H1 (cell line): ENCODE measurements at regions not wholly inside any gene's neighbourhood (a gene's known extent, or its start where the extent isn't known, plus 50 kb on each side); places are given as distances from the start of the nearest gene placed in this dataset.

Experiments used
- CTCF ChIA-PET: fragments of 300-600 bp; sonication (Branson Sonifier 250); formaldehyde crosslinking; loops from one replicate; lab custom pipeline; 2021; ENCODE audit not compliant: partially characterized antibody; lab: Charles Lee
- POLR2A ChIA-PET: fragments of 300-600 bp; sonication (Branson Sonifier 250); formaldehyde crosslinking; loops from one replicate; lab custom pipeline; 2021; ENCODE audit warnings: inconsistent platforms; ENCODE audit not compliant: partially characterized antibody; lab: Charles Lee
- DNase-seq, 2 experiments: peaks; one replicate each; pipeline versions ENCODE4 v3.0.0 to v3.0.0-alpha.2; 2010 to 2022; ENCODE audit warnings: low spot score in 2 of 2, low read depth in 1 of 2, mixed read lengths in 1 of 2
- FAIRE-seq: peaks from 2 replicates; lab custom pipeline; 2011; peaks lifted over from hg19 to GRCh38; lab: Jason Lieb, UNC
- H2AFZ ChIP-seq: 2 replicates; pipeline ENCODE4 v1.8.1; 2012; ENCODE audit warnings: low read length, inconsistent platforms
- H2AK5ac ChIP-seq: 2 replicates; pipeline ENCODE4 v1.6.1; 2013; ENCODE audit warnings: low read depth, low read length
- H2BK120ac ChIP-seq: replicated peaks from 2 replicates; pipeline ENCODE3; 2013; ENCODE audit warnings: low read depth, low read length, inconsistent platforms
- H2BK12ac ChIP-seq: 2 replicates; pipeline ENCODE4 v1.6.1; 2013; ENCODE audit warnings: low read depth, low read length
- H2BK15ac ChIP-seq: 2 replicates; pipeline ENCODE4 v1.6.1; 2013; ENCODE audit warnings: low read length
- H2BK20ac ChIP-seq: 2 replicates; pipeline ENCODE4 v1.6.1; 2013; ENCODE audit warnings: low read length
- H2BK5ac ChIP-seq: 2 replicates; pipeline ENCODE4 v1.6.1; 2013; ENCODE audit warnings: low read depth, low read length
- H3K14ac ChIP-seq: 2 replicates; pipeline ENCODE4 v1.6.1; 2013; ENCODE audit warnings: inconsistent platforms; ENCODE audit not compliant: insufficient read length
- H3K18ac ChIP-seq: 2 replicates; pipeline ENCODE4 v1.6.1; 2013; ENCODE audit warnings: low read length; ENCODE audit errors: extremely low read depth
- H3K23ac ChIP-seq: 2 replicates; pipeline ENCODE4 v1.6.1; 2013; ENCODE audit warnings: inconsistent platforms; ENCODE audit not compliant: insufficient read length
- H3K23me2 ChIP-seq: 2 replicates; pipeline ENCODE4 v1.6.1; 2013; ENCODE audit warnings: low read depth, low read length
- H3K27ac ChIP-seq: 2 replicates; pipeline ENCODE4 v1.6.1; 2011; ENCODE audit warnings: low read depth, low read length, inconsistent platforms
- H3K27me3 ChIP-seq, 4 experiments: replicated peaks in 1 of 4; 1 replicate in 1 of 4; 2 replicates in 3 of 4; pipeline versions ENCODE4 v1.6.1 to v1.8.1; 2011 to 2013; ENCODE audit warnings: low read length in 3 of 4, mild to moderate bottlenecking in 3 of 4, inconsistent platforms in 2 of 4, mixed read lengths in 2 of 4, moderate library complexity in 1 of 4; ENCODE audit not compliant: control insufficient read depth in 3 of 4, insufficient read depth in 3 of 4; ENCODE audit errors: extremely low read depth in 1 of 4
- H3K36me3 ChIP-seq, 4 experiments: 2 replicates each; pipeline versions ENCODE4 v1.6.1 to v1.8.1; 2011 to 2013; ENCODE audit warnings: mild to moderate bottlenecking in 4 of 4, low read length in 3 of 4, moderate library complexity in 2 of 4, control low read depth in 1 of 4, inconsistent platforms in 1 of 4; ENCODE audit not compliant: insufficient read depth in 4 of 4, control insufficient read depth in 2 of 4
- H3K4ac ChIP-seq: replicated peaks from 2 replicates; pipeline ENCODE3; 2013; ENCODE audit warnings: low read length, low read depth, mixed read lengths, inconsistent platforms; ENCODE audit not compliant: insufficient read length
- H3K4me1 ChIP-seq, 4 experiments: replicated peaks in 1 of 4; 1 replicate in 1 of 4; 2 replicates in 3 of 4; pipeline versions ENCODE4 v1.6.1 to v1.8.1; 2011 to 2013; ENCODE audit warnings: low read length in 3 of 4, inconsistent platforms in 2 of 4, mixed read lengths in 1 of 4; ENCODE audit not compliant: insufficient read depth in 4 of 4, control insufficient read depth in 3 of 4
- H3K4me2 ChIP-seq, 2 experiments: 2 replicates each; pipeline versions ENCODE4 v1.6.1 to v1.8.1; 2011 to 2013; ENCODE audit warnings: low read depth in 2 of 2, low read length in 2 of 2, control low read depth in 1 of 2, inconsistent platforms in 1 of 2, mild to moderate bottlenecking in 1 of 2; ENCODE audit not compliant: insufficient read depth in 1 of 2
- H3K4me3 ChIP-seq, 4 experiments: fragments of 200-600, 300-600 bp in 1 of 4; sonication (generic), shearing (Covaris generic), sonication (Bioruptor Twin) in 1 of 4; 2 replicates each; pipeline versions ENCODE4 v1.5.1 to v1.8.1; 2011 to 2016; ENCODE audit warnings: low read length in 4 of 4, low read depth in 3 of 4, control low read depth in 2 of 4, inconsistent platforms in 2 of 4, mild to moderate bottlenecking in 2 of 4, mixed read lengths in 1 of 4, moderate library complexity in 1 of 4; ENCODE audit not compliant: insufficient read depth in 2 of 4; ENCODE audit errors: extremely low read depth in 1 of 4
- H3K56ac ChIP-seq: replicated peaks from 2 replicates; pipeline ENCODE3; 2013; ENCODE audit warnings: low read depth, mild to moderate bottlenecking, mixed read lengths, low read length, inconsistent platforms; ENCODE audit not compliant: insufficient read length
- H3K79me1 ChIP-seq: 2 replicates; pipeline ENCODE4 v1.6.1; 2013; ENCODE audit warnings: low read depth, low read length, control low read depth
- H3K79me2 ChIP-seq, 2 experiments: 2 replicates each; pipeline versions ENCODE4 v1.6.1 to v1.8.1; 2012 to 2013; ENCODE audit warnings: low read length in 2 of 2, mild to moderate bottlenecking in 2 of 2, inconsistent platforms in 1 of 2; ENCODE audit not compliant: insufficient read depth in 2 of 2, control insufficient read depth in 1 of 2
- H3K9ac ChIP-seq, 4 experiments: replicated peaks in 1 of 4; 1 replicate in 1 of 4; 2 replicates in 3 of 4; pipeline versions ENCODE4 v1.6.1 to v1.8.1; 2011 to 2013; ENCODE audit warnings: low read depth in 3 of 4, low read length in 3 of 4, control low read depth in 2 of 4, mild to moderate bottlenecking in 2 of 4, moderate library complexity in 2 of 4, inconsistent platforms in 1 of 4; ENCODE audit errors: extremely low read depth in 1 of 4
- H3K9me3 ChIP-seq, 2 experiments: 2 replicates each; pipeline versions ENCODE4 v1.6.1 to v1.8.1; 2012 to 2013; ENCODE audit warnings: mild to moderate bottlenecking in 2 of 2, moderate library complexity in 2 of 2, control low read depth in 1 of 2, inconsistent platforms in 1 of 2, low read depth in 1 of 2, low read length in 1 of 2, mixed read lengths in 1 of 2; ENCODE audit not compliant: insufficient read depth in 2 of 2
- H4K20me1 ChIP-seq, 2 experiments: replicated peaks in 1 of 2; 2 replicates each; pipeline versions ENCODE3 to v1.8.1; 2011 to 2013; ENCODE audit warnings: inconsistent platforms in 2 of 2, low read length in 2 of 2, mild to moderate bottlenecking in 1 of 2; ENCODE audit not compliant: insufficient read depth in 2 of 2, control insufficient read depth in 1 of 2
- H4K5ac ChIP-seq: 2 replicates; pipeline ENCODE4 v1.6.1; 2013; ENCODE audit warnings: low read length, low read depth, mixed read lengths, inconsistent platforms; ENCODE audit not compliant: insufficient read length
- H4K8ac ChIP-seq: 2 replicates; pipeline ENCODE4 v1.8.0; 2013; ENCODE audit warnings: mild to moderate bottlenecking, moderate library complexity, low read length, inconsistent platforms; ENCODE audit not compliant: insufficient read depth; ENCODE audit errors: extremely low read depth
- H4K91ac ChIP-seq: replicated peaks from 2 replicates; pipeline ENCODE3; 2013; ENCODE audit warnings: low read length, mixed read lengths, inconsistent platforms; ENCODE audit not compliant: insufficient read length
- FOSL1 ChIP-seq: IDR thresholded peaks from 2 replicates; pipeline ENCODE4 v1.6.1; 2011; ENCODE audit warnings: mild to moderate bottlenecking, low read depth, low read length, moderate library complexity; ENCODE audit not compliant: insufficient read depth
- KDM4A ChIP-seq: IDR thresholded peaks from one replicate; pipeline ENCODE4 v1.7.1; 2012; ENCODE audit warnings: low read depth, mild to moderate bottlenecking, moderate library complexity, low read length, inconsistent platforms; ENCODE audit not compliant: severe bottlenecking
- MAFK ChIP-seq: IDR thresholded peaks from 2 replicates; pipeline ENCODE4 v1.6.1; 2012; ENCODE audit warnings: low read depth, mild to moderate bottlenecking, improper control_type of control experiment, low read length
- POLR2A ChIP-seq, 2 experiments: IDR thresholded peaks; 1 replicate in 1 of 2; 2 replicates in 1 of 2; pipeline ENCODE4 v1.6.1; 2011; ENCODE audit warnings: low read depth in 2 of 2, low read length in 2 of 2, mild to moderate bottlenecking in 2 of 2; ENCODE audit errors: control extremely low read depth in 1 of 2
- SIX5 ChIP-seq: IDR thresholded peaks from 2 replicates; pipeline ENCODE4 v1.6.1; 2011; ENCODE audit warnings: mild to moderate bottlenecking, low read depth, low read length
- SP4 ChIP-seq: IDR thresholded peaks from 2 replicates; pipeline ENCODE4 v1.6.1; 2012; ENCODE audit warnings: low read length, inconsistent platforms
- TEAD4 ChIP-seq: IDR thresholded peaks from 2 replicates; pipeline ENCODE4 v1.6.1; 2012; ENCODE audit warnings: low read depth, low read length, inconsistent platforms, mixed read lengths
- TF ChIP-seq, protein P1 (sequence below): IDR thresholded peaks from 2 replicates; pipeline ENCODE4 v1.6.1; 2012; ENCODE audit warnings: low read length, inconsistent platforms
- TF ChIP-seq, protein P2 (sequence below): IDR thresholded peaks from 2 replicates; pipeline ENCODE4 v1.6.1; 2012; ENCODE audit warnings: inconsistent platforms

DNA sequence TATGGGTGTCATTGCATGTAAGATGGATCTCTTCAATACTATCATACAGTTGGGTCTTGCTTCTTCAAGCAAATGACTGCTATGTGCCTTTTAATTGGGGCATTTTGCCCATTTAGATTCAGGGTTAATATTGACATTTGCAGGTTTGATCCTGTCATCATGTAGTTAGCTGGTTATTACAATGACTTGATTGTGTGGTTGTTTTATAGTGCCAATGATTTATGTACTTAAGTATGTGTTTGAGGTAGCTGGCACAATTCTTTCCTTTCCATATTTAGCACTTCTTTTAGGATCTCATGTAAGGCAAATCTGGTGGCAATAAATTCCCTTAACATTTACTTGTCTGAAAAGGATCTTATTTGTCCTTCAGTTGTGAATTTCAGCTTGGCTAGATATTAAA is 267.5 kb downstream of the VGLL3 start:
- no peak for DNase-seq
- no peak overlapping the region for H3K14ac ChIP-seq
- H2BK15ac ChIP-seq: no peak overlapping the region
- no peaks in the 10 kb centered on the region for H3K9me3 ChIP-seq
- H3K36me3 ChIP-seq: no peaks in the 10 kb centered on the region
- no peak overlapping the region for H2BK12ac ChIP-seq
- no peak overlapping the region for H3K4me2 ChIP-seq
- H4K20me1 ChIP-seq: no peaks in the 10 kb centered on the region
- H3K79me1 ChIP-seq: no peaks in the 10 kb centered on the region
- H3K27ac ChIP-seq: no peak overlapping the region
- TF ChIP-seq, protein P1, sequence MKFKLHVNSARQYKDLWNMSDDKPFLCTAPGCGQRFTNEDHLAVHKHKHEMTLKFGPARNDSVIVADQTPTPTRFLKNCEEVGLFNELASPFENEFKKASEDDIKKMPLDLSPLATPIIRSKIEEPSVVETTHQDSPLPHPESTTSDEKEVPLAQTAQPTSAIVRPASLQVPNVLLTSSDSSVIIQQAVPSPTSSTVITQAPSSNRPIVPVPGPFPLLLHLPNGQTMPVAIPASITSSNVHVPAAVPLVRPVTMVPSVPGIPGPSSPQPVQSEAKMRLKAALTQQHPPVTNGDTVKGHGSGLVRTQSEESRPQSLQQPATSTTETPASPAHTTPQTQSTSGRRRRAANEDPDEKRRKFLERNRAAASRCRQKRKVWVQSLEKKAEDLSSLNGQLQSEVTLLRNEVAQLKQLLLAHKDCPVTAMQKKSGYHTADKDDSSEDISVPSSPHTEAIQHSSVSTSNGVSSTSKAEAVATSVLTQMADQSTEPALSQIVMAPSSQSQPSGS: no peak
- TF ChIP-seq SIX5: no peak
- no peak for TF ChIP-seq POLR2A (IDR thresholded peaks at IDR 0.05; ENCODE audit: control extremely low read depth in 1 of 2, low read depth in 2 of 2, low read length in 2 of 2)
- no peak for TF ChIP-seq KDM4A
- TF ChIP-seq MAFK: no peak
- TF ChIP-seq FOSL1: no peak
- TF ChIP-seq, protein P2, sequence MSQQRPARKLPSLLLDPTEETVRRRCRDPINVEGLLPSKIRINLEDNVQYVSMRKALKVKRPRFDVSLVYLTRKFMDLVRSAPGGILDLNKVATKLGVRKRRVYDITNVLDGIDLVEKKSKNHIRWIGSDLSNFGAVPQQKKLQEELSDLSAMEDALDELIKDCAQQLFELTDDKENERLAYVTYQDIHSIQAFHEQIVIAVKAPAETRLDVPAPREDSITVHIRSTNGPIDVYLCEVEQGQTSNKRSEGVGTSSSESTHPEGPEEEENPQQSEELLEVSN: no peak
- TF ChIP-seq SP4: no peak
- no peak for TF ChIP-seq TEAD4
- H2AK5ac ChIP-seq: no peak overlapping the region
- no peak overlapping the region for H4K91ac ChIP-seq
- no peaks in the 10 kb centered on the region for H3K27me3 ChIP-seq
- H4K8ac ChIP-seq: no peak overlapping the region
- no peak overlapping the region for H2BK120ac ChIP-seq
- no peak overlapping the region for H2AFZ ChIP-seq
- H3K4me3 ChIP-seq: no peak overlapping the region
- H3K18ac ChIP-seq: no peak overlapping the region
- no peak overlapping the region for H3K9ac ChIP-seq
- H3K4ac ChIP-seq: no peak overlapping the region
- no peaks in the 10 kb centered on the region for H3K4me1 ChIP-seq
- FAIRE-seq: no peak
- no peak overlapping the region for H3K56ac ChIP-seq
- no peaks in the 10 kb centered on the region for H3K23me2 ChIP-seq
- no peak overlapping the region for H2BK20ac ChIP-seq
- H4K5ac ChIP-seq: no peak overlapping the region
- no peak overlapping the region for H2BK5ac ChIP-seq
- ChIA-PET CTCF (no interaction called here), POLR2A (no interaction called here)
- H3K23ac ChIP-seq: no peak overlapping the region
- no peaks in the 10 kb centered on the region for H3K79me2 ChIP-seq
